Suppressor macrophage (primary cell): ENCODE measurements at regions not wholly inside any gene's neighbourhood (a gene's known extent, or its start where the extent isn't known, plus 50 kb on each side); places are given as distances from the start of the nearest gene placed in this dataset.
"Not testable (repeated sequence)": the region's sequence is repeated elsewhere in the genome, so short reads cannot be mapped to it uniquely, and the experiment has no call there.

Experiments used
- DNase-seq, 4 experiments: peaks; one replicate each; pipeline ENCODE4 v3.0.0-alpha.2; 2020 to 2022

GRCh38 chr2:196499686-196500085, 139.8 kb upstream of the CCDC150 start:
- DNase-seq: no peak

GRCh38 chr2:196500686-196501431, 138.7 kb upstream of the CCDC150 start:
- DNase-seq: no peak

- no peak for DNase-seq
These were observed 137.7 kb upstream of the CCDC150 start for GRCh38 chr2:196501836-196502235.

GRCh38 chr2:196502386-196502785, 137.1 kb upstream of the CCDC150 start:
- no peak for DNase-seq

- no peak for DNase-seq
These were observed 136.1 kb upstream of the CCDC150 start for GRCh38 chr2:196503398-196503797.

- DNase-seq: no peak
These were observed 134.7 kb upstream of the CCDC150 start for GRCh38 chr2:196504788-196505187.

GRCh38 chr2:196510246-196510645, 129.3 kb upstream of the CCDC150 start:
- no peak for DNase-seq

GRCh38 chr2:196511258-196512168, 128.0 kb upstream of the CCDC150 start:
- no peak for DNase-seq

GRCh38 chr2:196513796-196514526, 125.6 kb upstream of the CCDC150 start:
- DNase-seq: no peak

- no peak for DNase-seq
These were observed 124.9 kb upstream of the CCDC150 start for GRCh38 chr2:196514641-196515040.

- no peak for DNase-seq
These were observed 124.5 kb upstream of the CCDC150 start for GRCh38 chr2:196515051-196515450.

- no peak for DNase-seq
These were observed 123.9 kb upstream of the CCDC150 start for GRCh38 chr2:196515608-196516007.

GRCh38 chr2:196516564-196516963, 123.0 kb upstream of the CCDC150 start:
- no peak for DNase-seq

- no peak for DNase-seq
These were observed 118.9 kb upstream of the CCDC150 start for GRCh38 chr2:196520605-196521004.

- DNase-seq: not testable (repeated sequence)
These were observed 112.4 kb upstream of the CCDC150 start for GRCh38 chr2:196526981-196527725.

- no peak for DNase-seq
These were observed 110.9 kb upstream of the CCDC150 start for GRCh38 chr2:196528486-196529223.

- DNase-seq: no peak
These were observed 108.6 kb upstream of the CCDC150 start for GRCh38 chr2:196530910-196531309.

GRCh38 chr2:196533772-196534397, 105.6 kb upstream of the CCDC150 start:
- no peak for DNase-seq

- no peak for DNase-seq
These were observed 105.0 kb upstream of the CCDC150 start for GRCh38 chr2:196534495-196534894.

- DNase-seq: no peak
These were observed 104.5 kb upstream of the CCDC150 start for GRCh38 chr2:196535061-196535460.

- no peak for DNase-seq
These were observed 103.8 kb upstream of the CCDC150 start for GRCh38 chr2:196535742-196536141.
